Right cardiac atrium (tissue), 5 donors: ENCODE measurements at regions not wholly inside any gene's neighbourhood (a gene's known extent, or its start where the extent isn't known, plus 50 kb on each side); places are given as distances from the start of the nearest gene placed in this dataset.

Experiments
- ATAC-seq, 2 donors: fragments of 200-7000 bp; cut with Tn5 transposase; one replicate each; pipeline versions ENCODE4 v1.8.0 to v1.9.1; 2020; ENCODE audit warnings: moderate library complexity in 2 of 2, mild to moderate bottlenecking in 1 of 2
- DNase-seq, 3 donors: peaks; one replicate each; pipeline ENCODE4 v3.0.0-alpha.2; 2020
- H3K27ac ChIP-seq: one replicate; pipeline ENCODE4 v1.5.1; 2013; ENCODE audit warnings: mild to moderate bottlenecking, low read length, control low read depth, moderate library complexity
- H3K27me3 ChIP-seq: one replicate; pipeline ENCODE4 v1.6.1; 2013; ENCODE audit not compliant: control insufficient read depth, insufficient read depth
- H3K4me1 ChIP-seq: one replicate; pipeline ENCODE4 v1.6.1; 2013; ENCODE audit warnings: low read length; ENCODE audit not compliant: control insufficient read depth, insufficient read depth
- H3K4me3 ChIP-seq: one replicate; pipeline ENCODE4 v1.5.1; 2013; ENCODE audit warnings: low read length, control low read depth
- H3K9me3 ChIP-seq: one replicate; pipeline ENCODE4 v1.6.1; 2013; ENCODE audit warnings: low read length; ENCODE audit not compliant: control insufficient read depth
- WGBS: extraction: QIAGEN DNeasy Blood & Tissue Kit; methylation state at CpG from one replicate; pipeline ENCODE4 v1.1.7; 2013; 5-methylcytosine and 5-hydroxymethylcytosine counted together
- intact Hi-C, 4 donors: fragments of 100-400 bp; cut with DNase I; formaldehyde crosslinking; loops; one replicate each; pipeline versions ENCODE4 v1.11.0 to v1.14.0; 2022 to 2023
- donor health status: healthy with polysubstance abuse.
- donor health status: DM: no; HTN: yes; CAD: no.
- donor health status: DM: no; HTN: no; CAD: no.
- donor health status: DM: no; HTN: yes; CAD: no; lungs with severe emphysema.
- donor health status: DM: yes; HTN: yes; CAD: no.

DNA sequence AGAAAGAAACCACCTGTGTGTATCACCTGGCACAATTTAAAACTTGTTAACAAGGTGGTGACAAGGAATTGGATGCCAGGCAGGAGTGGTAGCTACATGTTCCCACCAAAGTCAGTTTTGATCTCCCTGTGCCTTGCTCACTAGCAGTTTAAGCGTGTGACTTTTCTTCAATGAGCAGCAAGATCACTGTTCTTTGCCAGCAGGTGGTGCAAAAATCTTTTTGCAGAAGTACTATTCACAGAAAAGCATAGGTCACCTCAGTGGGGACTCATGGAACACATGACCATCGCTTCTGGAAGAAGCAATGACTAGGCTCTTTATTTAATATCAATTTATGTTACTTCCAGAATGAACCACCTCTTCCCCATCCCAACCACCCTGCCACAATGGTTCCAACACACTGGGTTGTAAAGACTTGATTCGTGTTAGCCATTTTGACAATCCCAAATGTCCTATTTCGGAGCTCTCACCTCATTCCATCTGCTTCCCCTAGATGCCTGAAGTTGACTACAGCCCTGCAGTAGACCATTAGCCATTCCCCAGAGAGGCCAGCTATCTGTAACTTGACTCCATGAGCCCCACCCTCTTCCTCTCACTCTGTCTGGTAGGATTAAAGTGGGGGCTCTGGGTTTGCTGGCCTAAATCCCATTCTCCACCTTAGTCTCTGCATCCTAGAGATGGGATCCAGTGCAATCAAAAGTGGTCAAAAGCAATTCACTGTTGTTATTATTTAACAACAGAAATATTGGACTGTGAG lies 59.1 kb upstream of the TNFRSF19 start:
- Histone ChIP-seq H3K4me3 (no peak overlapping the region), H3K4me1 (peaks cover 2% of the 10 kb centered on the region), H3K27ac (no peak overlapping the region), H3K27me3 (no peaks in the 10 kb centered on the region), H3K9me3 (no peaks in the 10 kb centered on the region)
- no peak for DNase-seq
- intact Hi-C loops = loop anchor here in 1 of 4 donors (5.0 kb wide), 1 partner anchor 61 kb away; the partner anchor contains the start of gene TNFRSF19
- WGBS = 79% methylated on average over 4 of the region's 4 CpGs
- ATAC-seq = peak in 1 of 2 donors; percentile 40

DNA sequence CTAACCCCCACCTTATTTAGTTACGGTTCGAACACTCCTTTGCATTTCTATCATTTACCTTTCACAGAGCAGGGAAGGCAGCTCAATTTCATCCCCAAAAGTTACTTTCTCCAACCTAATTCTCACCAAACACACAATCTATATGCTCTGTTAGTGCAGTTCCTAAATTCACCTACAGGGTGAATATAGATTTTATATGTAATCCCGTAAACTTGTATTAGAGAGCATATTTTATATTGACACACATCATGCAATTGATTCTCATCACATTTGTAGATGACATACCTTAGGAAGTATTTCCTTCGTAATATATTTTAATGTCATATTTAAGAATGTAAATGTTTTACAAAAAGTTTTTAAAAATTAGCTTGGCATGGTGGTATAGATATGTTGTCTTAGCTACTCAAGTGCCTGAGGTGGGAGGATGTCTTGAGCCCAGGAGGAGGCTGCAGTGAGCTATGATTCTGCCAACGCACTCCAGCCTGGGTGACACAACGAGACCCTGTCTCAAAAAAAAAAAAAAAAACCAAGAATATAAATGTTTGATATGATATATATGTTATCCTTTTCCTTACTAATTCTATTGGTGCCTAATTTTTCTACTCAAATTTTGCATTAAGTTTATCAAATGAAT lies 57.3 kb upstream of the TNFRSF19 start:
- H3K9me3 ChIP-seq = no peaks in the 10 kb centered on the region
- intact Hi-C loops = loop anchor here in 1 of 4 donors (5.0 kb wide), 1 partner anchor 59 kb away; the partner anchor contains the start of gene TNFRSF19
- WGBS = 89% methylated on average over 6 of the region's 6 CpGs
- H3K4me1 ChIP-seq = no peaks in the 10 kb centered on the region
- no peak for DNase-seq
- H3K27ac ChIP-seq = no peak overlapping the region
- ATAC-seq = no peak
- no peaks in the 10 kb centered on the region for H3K27me3 ChIP-seq
- H3K4me3 ChIP-seq = no peak overlapping the region

DNA sequence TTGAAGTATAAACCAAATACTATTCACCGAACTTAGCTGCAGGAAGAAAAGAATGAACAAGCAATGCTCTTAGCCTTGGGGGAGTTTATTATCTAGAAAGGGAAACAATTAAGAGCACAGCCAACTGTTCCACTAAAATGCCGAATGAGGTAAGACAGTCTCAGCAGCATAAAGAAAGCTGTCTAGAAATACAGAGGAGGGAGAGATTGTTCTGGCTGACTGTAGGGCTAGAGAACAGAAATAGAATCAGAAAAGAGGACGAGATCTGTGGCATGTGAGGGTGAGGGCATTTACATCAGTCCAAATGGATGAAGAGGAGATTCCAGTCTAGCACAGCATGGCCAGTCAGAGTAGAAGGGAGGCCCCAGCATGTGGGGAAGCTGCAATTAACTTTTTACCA lies 56.8 kb upstream of the TNFRSF19 start:
- 23% methylated on average over 3 of the region's 3 CpGs for WGBS
- no peak for DNase-seq
- Histone ChIP-seq H3K4me3 (no peak overlapping the region), H3K4me1 (no peaks in the 10 kb centered on the region), H3K27ac (peak overlapping the region; percentile 50), H3K27me3 (no peaks in the 10 kb centered on the region), H3K9me3 (no peaks in the 10 kb centered on the region)
- ATAC-seq = peak; percentile 43 to 46
- intact Hi-C loops = loop anchor here in 1 of 4 donors (5.0 kb wide), 1 partner anchor 59 kb away; the partner anchor contains the start of gene TNFRSF19

DNA sequence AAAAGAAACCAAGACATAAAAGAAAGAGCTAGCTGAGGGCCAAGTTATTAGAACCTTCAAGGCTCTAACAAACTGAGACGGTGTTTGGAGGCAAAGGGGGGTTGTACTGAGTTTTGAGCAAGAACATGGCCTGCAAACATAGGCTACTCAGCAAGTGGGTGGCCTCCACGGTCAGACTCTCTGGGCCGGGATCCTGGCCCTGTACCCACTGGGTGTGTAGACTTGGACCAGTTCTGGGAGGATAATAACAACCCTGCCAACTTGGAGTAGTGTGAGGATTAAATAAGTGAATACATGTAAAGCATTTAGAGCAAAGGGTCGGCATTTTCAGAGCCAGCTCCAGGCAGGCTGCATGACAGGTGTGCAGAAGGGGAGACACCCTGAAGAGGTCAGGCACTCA lies 56.1 kb upstream of the TNFRSF19 start:
- Histone ChIP-seq H3K4me3 (no peak overlapping the region), H3K4me1 (no peaks in the 10 kb centered on the region), H3K27me3 (no peaks in the 10 kb centered on the region), H3K27ac (no peak overlapping the region), H3K9me3 (no peaks in the 10 kb centered on the region)
- DNase-seq (peak; percentile 38 to 81 (median 53)), ATAC-seq (peak; percentile 27 to 59)
- intact Hi-C loops = loop anchor here in 1 of 4 donors (5.0 kb wide), 1 partner anchor 58 kb away; the partner anchor contains the start of gene TNFRSF19
- WGBS = 69% methylated on average over 4 of the region's 4 CpGs

DNA sequence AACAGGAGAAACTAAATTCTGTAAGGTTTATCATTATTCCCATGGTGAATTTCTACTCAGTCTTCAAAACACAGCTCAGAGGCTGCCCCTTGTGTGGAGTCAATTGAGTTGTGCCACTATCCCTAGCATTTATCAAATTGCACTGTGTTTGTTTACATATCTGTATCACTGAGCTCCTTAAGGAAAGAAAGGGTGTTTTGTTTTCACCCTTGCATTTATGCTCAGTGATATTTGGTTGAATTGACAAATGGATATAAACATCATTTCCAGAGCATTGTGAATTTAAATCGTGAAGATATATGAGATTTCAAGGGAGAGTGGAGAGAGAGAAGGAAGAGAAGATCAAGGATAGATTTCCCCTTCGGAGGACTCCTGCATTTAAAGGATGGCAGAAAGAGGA lies 55.1 kb upstream of the TNFRSF19 start:
- H3K27ac ChIP-seq = no peak overlapping the region
- no peak for DNase-seq
- H3K4me1 ChIP-seq = no peaks in the 10 kb centered on the region
- intact Hi-C loops = loop anchor here in 1 of 4 donors (5.0 kb wide), 1 partner anchor 37 kb away; no protein-coding TSS in a partner anchor
- 79% methylated on average over 2 of the region's 2 CpGs for WGBS
- no peak overlapping the region for H3K4me3 ChIP-seq
- H3K27me3 ChIP-seq = no peaks in the 10 kb centered on the region
- ATAC-seq = no peak
- H3K9me3 ChIP-seq = no peaks in the 10 kb centered on the region

GRCh38 chr13:23516190-23516589 lies 54.0 kb upstream of the TNFRSF19 start:
- 57% methylated on average over 3 of the region's 3 CpGs for WGBS
- no peak for DNase-seq
- Histone ChIP-seq H3K27ac (no peak overlapping the region), H3K4me1 (no peaks in the 10 kb centered on the region), H3K4me3 (no peak overlapping the region), H3K9me3 (no peaks in the 10 kb centered on the region), H3K27me3 (no peaks in the 10 kb centered on the region)
- ATAC-seq = peak in 1 of 2 donors; percentile 40
- intact Hi-C loops = loop anchor here in 1 of 4 donors (5.0 kb wide), 1 partner anchor 36 kb away; no protein-coding TSS in a partner anchor

DNA sequence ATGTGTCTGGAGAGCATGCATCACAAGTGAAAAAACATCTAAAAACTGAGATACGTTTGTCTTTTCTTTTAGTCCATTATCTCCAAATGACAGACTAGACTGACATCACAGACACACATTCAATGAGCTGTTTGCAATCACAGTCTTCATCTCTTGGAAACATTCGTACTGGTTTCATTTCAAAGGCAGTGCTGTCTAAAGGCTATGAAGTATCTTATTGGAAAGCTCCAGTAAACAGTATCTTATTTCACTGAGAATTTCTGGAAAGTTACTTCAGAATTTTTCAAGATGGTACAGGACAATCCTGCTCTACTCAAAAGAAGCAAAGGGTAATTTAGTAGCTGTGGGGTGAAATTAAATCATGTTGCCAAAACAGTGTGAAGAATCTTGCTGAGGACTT lies 53.5 kb upstream of the TNFRSF19 start:
- Histone ChIP-seq H3K27ac (no peak overlapping the region), H3K4me1 (no peaks in the 10 kb centered on the region), H3K4me3 (no peak overlapping the region), H3K9me3 (no peaks in the 10 kb centered on the region), H3K27me3 (no peaks in the 10 kb centered on the region)
- whole genome bisulfite sequencing = 35% methylated on average over 2 of the region's 2 CpGs
- ATAC-seq (no peak), DNase-seq (no peak)
- intact Hi-C loops = loop anchor here in 1 of 4 donors (5.0 kb wide), 1 partner anchor 36 kb away; no protein-coding TSS in a partner anchor

GRCh38 chr13:23518231-23518630 lies 52.0 kb upstream of the TNFRSF19 start:
- 58% methylated on average over 3 of the region's 3 CpGs for WGBS
- no peak for ATAC-seq
- no peaks in the 10 kb centered on the region for H3K9me3 ChIP-seq
- H3K27ac ChIP-seq = no peak overlapping the region
- intact Hi-C loops = loop anchor here in 1 of 4 donors (5.0 kb wide), 1 partner anchor 34 kb away; no protein-coding TSS in a partner anchor
- H3K27me3 ChIP-seq = no peaks in the 10 kb centered on the region
- DNase-seq = no peak
- no peak overlapping the region for H3K4me3 ChIP-seq
- H3K4me1 ChIP-seq = no peaks in the 10 kb centered on the region
